Thyroid gland (tissue), 4 donors: ENCODE measurements at regions not wholly inside any gene's neighbourhood (a gene's known extent, or its start where the extent isn't known, plus 50 kb on each side); places are given as distances from the start of the nearest gene placed in this dataset.

Experiments
- POLR2A ChIP-seq, 2 donors: fragments of 450-650 bp; IDR thresholded peaks; one replicate each; pipeline ENCODE4 v1.6.1; 2017; ENCODE audit warnings: antibody characterized with exemption in 2 of 2, mild to moderate bottlenecking in 2 of 2, moderate library complexity in 1 of 2
- TF ChIP-seq, protein P1 (sequence below), 6 experiments: fragments of 200-600 bp in 3 of 6; fragments of 450-650 bp in 3 of 6; sonication (generic) in 3 of 6; IDR thresholded peaks; one replicate each; pipeline ENCODE4 v1.5.1; 2016 to 2019; ENCODE audit warnings: antibody characterized with exemption in 6 of 6, mild to moderate bottlenecking in 2 of 6, inconsistent platforms in 1 of 6, moderate library complexity in 1 of 6

DNA sequence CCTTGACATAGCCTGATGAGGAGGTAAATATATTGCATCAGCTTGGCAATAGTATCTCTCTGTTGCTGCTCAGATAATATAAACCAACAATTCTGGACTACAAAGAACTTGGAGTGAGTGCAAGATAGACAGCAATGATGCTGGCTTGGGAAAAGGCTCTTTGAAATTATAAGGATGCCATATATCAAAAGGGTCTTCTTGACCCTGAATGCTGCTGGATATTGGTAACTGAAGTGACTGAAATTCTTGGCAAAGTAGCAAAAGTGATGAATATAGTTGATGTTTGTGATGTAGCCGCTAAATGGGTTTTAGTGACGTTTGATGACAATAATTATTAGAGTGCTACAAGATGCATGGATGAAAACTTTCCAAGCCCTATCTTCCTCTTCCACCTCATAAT lies 1391.6 kb downstream of the ADGRL3 start:
- TF ChIP-seq, protein P1, sequence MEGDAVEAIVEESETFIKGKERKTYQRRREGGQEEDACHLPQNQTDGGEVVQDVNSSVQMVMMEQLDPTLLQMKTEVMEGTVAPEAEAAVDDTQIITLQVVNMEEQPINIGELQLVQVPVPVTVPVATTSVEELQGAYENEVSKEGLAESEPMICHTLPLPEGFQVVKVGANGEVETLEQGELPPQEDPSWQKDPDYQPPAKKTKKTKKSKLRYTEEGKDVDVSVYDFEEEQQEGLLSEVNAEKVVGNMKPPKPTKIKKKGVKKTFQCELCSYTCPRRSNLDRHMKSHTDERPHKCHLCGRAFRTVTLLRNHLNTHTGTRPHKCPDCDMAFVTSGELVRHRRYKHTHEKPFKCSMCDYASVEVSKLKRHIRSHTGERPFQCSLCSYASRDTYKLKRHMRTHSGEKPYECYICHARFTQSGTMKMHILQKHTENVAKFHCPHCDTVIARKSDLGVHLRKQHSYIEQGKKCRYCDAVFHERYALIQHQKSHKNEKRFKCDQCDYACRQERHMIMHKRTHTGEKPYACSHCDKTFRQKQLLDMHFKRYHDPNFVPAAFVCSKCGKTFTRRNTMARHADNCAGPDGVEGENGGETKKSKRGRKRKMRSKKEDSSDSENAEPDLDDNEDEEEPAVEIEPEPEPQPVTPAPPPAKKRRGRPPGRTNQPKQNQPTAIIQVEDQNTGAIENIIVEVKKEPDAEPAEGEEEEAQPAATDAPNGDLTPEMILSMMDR (IDR thresholded peaks at IDR 0.05): no peak
- no peak for TF ChIP-seq POLR2A (IDR thresholded peaks at IDR 0.05)
